SIG-M5 treated with dmso at 0.1 percent for 504 hours (cell line): ENCODE measurements at regions not wholly inside any gene's neighbourhood (a gene's known extent, or its start where the extent isn't known, plus 50 kb on each side); places are given as distances from the start of the nearest gene placed in this dataset.

ENCODE experiments used
- DNase-seq: peaks from one replicate; lab custom pipeline; 2025; ENCODE audit not compliant: unreplicated experiment; lab: John Stamatoyannopoulos, UW

DNA sequence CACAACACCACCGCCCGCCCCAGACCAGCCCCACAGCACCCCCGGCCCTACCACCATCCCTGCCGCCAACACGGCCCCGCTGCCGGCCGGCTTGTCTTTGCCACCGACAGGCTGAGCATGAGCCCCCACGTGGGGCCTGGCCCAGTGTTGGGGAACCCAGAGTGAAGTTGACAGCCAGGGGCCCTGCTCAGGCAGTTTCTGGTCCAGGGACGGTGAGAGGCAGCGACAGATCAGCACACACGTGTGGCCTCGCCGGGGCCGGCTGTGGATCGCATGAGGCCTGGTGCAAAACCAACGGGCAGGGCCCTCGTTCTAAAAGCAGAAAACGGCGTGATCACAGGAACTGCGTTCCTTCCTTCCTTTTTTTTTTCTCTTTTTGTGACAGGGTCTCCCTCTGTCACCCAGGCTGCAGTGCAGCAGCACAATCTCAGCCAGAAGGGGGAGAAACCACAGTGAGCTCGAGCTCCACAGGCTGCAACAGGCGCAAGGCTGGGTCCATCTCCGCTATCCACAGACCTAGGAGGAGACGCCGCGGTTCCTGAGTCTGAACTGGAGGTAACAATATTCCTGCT, 50.5 kb upstream of the FBRSL1 start:
- peak; percentile 41 for DNase-seq

DNA sequence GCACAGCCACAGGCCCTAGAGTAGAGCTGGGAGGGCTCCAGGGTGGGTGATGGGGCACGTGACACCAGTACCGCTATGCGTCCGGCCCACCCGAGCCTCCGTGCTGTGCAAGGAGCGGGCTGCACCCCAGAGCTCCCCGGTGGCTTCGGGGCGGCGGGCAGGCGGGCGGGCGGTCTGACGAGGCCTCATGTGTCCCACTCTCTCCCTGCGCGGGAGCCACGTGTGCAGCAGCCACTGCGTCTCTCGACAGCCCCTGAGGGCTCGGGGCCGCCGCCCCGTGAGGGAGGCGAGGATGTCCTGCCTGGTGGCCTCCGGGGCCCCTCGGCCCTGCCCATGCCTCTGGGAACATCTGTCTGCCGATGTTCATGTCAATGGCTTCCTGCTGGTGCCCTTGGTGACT, 51.2 kb upstream of the FBRSL1 start:
- no peak for DNase-seq

GRCh38 chr12:132437943-132438700, 51.8 kb upstream of the FBRSL1 start:
- no peak for DNase-seq

DNA sequence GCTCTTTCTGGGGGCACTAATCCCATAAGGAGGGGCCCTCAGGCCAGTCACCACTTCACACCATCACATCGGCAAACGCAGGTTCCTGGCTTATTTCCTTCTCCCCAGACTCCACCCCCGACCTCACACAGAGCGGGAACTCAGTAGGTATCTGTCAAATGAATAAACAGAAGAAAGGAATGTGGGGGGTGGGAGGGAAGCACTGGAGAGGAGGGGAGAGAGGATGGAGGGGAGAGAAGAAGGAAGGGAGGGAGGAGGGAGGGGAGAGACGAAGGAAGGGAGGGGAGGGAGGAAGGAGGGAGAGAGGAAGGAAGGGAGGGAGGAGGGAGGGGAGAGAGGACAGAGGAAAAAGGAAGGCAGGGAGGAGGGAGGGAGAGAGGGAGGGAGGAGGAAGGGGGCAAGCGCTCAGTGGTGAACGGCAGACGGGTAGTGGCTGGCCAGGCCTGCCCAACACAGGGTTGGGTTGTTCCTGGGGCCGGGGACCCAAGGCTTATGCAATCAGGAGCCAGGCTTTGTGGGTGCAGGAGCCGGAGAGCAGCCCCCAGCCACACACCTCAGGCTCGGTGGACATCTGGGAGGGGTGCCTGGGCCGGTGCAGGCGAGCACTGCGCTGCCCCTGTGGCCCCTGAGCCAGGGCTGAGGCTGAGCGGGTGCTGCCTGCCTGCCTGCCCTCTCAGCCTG, 52.6 kb upstream of the FBRSL1 start:
- DNase-seq: no peak

GRCh38 chr12:132436791-132437251, 53.1 kb upstream of the FBRSL1 start:
- no peak for DNase-seq

GRCh38 chr12:132435486-132436187, 54.3 kb upstream of the FBRSL1 start:
- DNase-seq: no peak

- DNase-seq: no peak
Observed at GRCh38 chr12:132433641-132434395, 56.1 kb upstream of the FBRSL1 start.

- DNase-seq: no peak
Observed at GRCh38 chr12:132432721-132433577, 57.0 kb upstream of the FBRSL1 start.

- no peak for DNase-seq
Observed at GRCh38 chr12:132432126-132432705, 57.7 kb upstream of the FBRSL1 start.

GRCh38 chr12:132430838-132431774, 58.8 kb upstream of the FBRSL1 start:
- DNase-seq: no peak

DNA sequence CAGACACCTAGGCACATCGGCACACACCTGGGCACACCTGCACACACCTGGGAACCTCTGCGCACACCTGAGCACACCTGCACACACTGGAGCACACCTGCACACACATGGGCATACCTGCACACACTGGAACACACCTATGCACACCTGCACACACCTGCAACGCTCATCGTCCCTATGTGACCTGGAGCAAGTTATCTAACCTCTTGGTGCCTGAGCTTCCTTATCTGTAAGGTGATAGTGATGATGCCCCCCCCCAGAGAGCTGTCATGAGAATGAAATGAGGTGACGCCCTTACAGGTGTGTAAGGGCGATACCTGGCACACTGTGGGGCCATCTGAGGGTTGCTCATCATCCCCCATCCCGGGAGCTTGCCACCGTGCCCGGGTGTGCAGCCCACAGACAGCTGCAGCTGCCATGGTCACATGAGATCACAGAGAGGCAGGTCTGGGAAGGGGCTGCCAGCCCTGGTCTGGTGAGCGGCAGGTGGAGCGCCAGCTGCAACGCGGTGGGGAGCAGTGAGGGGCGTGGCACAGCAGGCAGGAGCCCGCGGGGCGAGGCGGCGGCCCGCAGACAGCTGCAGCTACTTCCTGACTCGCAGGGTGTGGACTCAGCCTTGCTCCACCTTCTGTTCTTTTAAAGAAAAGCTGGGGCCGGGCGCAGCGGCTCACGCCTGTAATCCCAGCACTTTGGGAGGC, 59.9 kb upstream of the FBRSL1 start:
- peak; percentile 77 for DNase-seq

DNA sequence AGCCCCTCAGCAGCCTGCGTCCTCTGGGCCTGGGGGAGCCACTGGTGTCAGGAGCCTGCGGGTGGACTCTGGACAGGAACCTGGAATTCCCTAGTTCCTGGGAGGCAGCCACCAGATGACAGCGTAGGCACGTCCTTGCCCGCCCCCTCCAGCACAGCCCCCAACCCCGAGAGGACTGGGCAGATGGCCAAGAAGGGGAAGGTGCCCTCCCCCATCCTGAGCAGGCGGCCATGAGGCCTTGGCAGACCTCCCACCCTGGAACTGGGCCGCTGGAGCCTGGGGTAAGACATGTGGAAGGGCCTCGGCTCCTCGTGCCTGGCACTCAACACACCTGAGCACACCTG, 60.4 kb upstream of the FBRSL1 start:
- no peak for DNase-seq

- peak; percentile 43 for DNase-seq
Observed at GRCh38 chr12:132428936-132429601, 60.9 kb upstream of the FBRSL1 start.

GRCh38 chr12:132427999-132428935, 61.7 kb upstream of the FBRSL1 start:
- DNase-seq: no peak

GRCh38 chr12:132427174-132427768, 62.7 kb upstream of the FBRSL1 start:
- no peak for DNase-seq
